Suprapubic skin (tissue), 3 donors: ENCODE measurements at regions not wholly inside any gene's neighbourhood (a gene's known extent, or its start where the extent isn't known, plus 50 kb on each side); places are given as distances from the start of the nearest gene placed in this dataset.

Source experiments
- POLR2AphosphoS5 ChIP-seq, 3 donors: sonication (generic); formaldehyde crosslinking; IDR thresholded peaks; one replicate each; pipeline ENCODE4 v1.6.1; 2017; ENCODE audit warnings: antibody characterized with exemption in 3 of 3
- TF ChIP-seq, protein P1 (sequence below), 2 donors: fragments of 200-600 bp in 1 of 2; fragments of 450-650 bp in 1 of 2; sonication (generic) in 1 of 2; IDR thresholded peaks; one replicate each; pipeline ENCODE4 v1.5.1; 2016 to 2019; ENCODE audit warnings: antibody characterized with exemption in 2 of 2, mild to moderate bottlenecking in 1 of 2, moderate library complexity in 1 of 2

DNA sequence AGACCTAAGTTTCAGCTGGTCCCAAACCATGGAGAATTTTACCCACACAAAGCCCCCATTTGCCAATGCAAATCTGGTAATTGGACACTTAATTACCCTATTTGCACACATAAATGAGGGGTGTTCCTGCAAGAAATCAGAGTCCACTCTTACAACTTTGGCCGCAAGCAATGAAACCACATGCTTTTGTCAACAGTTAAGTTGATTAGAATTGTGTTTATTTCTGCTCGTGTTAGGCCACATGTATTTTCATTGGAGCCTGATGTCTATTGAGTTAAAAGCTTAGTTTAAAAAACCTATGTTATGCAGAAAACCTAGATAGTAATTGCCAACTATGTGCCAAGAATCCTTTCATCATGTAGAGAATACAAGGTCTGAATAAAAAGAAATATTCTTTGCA, 153.8 kb upstream of the CMC1 start:
- no peak for TF ChIP-seq POLR2AphosphoS5 (IDR thresholded peaks at IDR 0.05)
- TF ChIP-seq, protein P1, sequence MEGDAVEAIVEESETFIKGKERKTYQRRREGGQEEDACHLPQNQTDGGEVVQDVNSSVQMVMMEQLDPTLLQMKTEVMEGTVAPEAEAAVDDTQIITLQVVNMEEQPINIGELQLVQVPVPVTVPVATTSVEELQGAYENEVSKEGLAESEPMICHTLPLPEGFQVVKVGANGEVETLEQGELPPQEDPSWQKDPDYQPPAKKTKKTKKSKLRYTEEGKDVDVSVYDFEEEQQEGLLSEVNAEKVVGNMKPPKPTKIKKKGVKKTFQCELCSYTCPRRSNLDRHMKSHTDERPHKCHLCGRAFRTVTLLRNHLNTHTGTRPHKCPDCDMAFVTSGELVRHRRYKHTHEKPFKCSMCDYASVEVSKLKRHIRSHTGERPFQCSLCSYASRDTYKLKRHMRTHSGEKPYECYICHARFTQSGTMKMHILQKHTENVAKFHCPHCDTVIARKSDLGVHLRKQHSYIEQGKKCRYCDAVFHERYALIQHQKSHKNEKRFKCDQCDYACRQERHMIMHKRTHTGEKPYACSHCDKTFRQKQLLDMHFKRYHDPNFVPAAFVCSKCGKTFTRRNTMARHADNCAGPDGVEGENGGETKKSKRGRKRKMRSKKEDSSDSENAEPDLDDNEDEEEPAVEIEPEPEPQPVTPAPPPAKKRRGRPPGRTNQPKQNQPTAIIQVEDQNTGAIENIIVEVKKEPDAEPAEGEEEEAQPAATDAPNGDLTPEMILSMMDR (IDR thresholded peaks at IDR 0.05) = no peak
